DOHH2 (cell line): ENCODE measurements at regions not wholly inside any gene's neighbourhood (a gene's known extent, or its start where the extent isn't known, plus 50 kb on each side); places are given as distances from the start of the nearest gene placed in this dataset.

Experiments
- EZH2phosphoT487 ChIP-seq: fragments of 200-600 bp; sonication (generic); IDR thresholded peaks from 2 replicates; pipeline ENCODE4 v1.6.1; 2017; ENCODE audit warnings: borderline replicate concordance, mild to moderate bottlenecking, antibody characterized with exemption, low read length, moderate library complexity, mixed read lengths
- TF ChIP-seq, protein P1 (sequence below): fragments of 200-600 bp; sonication (generic); IDR thresholded peaks from one replicate; pipeline ENCODE4 v1.5.1; 2014; ENCODE audit warnings: antibody characterized with exemption, mild to moderate bottlenecking, low read depth, low read length; ENCODE audit not compliant: poor library complexity, severe bottlenecking

DNA sequence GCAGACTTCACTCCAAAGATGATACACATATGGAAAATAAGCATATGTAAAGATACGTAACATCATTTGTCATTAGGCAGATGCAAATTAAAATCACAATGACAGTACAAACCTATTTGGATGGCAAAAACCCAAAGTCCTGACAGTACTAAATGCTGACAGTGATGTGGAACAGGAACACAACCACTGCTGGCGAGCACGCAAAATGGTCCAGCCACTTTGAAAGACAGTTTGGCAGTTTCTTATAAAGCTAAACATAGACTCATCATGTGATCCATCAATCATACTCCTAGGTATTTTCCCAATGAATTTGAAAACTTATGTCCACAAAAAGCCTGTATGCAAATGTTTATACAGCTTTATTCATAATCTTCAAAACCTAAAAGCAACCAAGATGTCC, 200.7 kb downstream of the RAMP3 start:
- TF ChIP-seq, protein P1, sequence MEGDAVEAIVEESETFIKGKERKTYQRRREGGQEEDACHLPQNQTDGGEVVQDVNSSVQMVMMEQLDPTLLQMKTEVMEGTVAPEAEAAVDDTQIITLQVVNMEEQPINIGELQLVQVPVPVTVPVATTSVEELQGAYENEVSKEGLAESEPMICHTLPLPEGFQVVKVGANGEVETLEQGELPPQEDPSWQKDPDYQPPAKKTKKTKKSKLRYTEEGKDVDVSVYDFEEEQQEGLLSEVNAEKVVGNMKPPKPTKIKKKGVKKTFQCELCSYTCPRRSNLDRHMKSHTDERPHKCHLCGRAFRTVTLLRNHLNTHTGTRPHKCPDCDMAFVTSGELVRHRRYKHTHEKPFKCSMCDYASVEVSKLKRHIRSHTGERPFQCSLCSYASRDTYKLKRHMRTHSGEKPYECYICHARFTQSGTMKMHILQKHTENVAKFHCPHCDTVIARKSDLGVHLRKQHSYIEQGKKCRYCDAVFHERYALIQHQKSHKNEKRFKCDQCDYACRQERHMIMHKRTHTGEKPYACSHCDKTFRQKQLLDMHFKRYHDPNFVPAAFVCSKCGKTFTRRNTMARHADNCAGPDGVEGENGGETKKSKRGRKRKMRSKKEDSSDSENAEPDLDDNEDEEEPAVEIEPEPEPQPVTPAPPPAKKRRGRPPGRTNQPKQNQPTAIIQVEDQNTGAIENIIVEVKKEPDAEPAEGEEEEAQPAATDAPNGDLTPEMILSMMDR: no peak
- TF ChIP-seq EZH2phosphoT487: no peak
